ENCODE measurements at regions not wholly inside any gene's neighbourhood (a gene's known extent, or its start where the extent isn't known, plus 50 kb on each side); places are given as distances from the start of the nearest gene placed in this dataset.

DNA sequence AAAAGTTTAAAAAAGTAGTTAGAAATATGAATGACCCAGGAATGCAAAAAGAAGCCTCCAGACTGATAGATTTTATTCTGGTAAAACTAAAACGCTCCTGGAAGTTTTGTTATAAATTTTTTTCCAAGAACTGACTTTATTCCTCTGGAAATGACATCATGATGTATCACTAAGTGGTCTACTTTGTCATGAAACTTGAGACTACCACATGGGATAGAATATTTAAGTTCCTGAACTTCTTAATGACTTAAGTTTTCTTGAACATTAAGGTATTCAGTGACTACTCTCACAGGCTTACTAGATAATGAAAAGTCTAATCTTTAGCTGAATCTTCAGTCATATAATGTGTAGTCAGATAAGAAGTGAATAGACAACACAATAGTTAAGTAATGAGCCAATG, 842.2 kb downstream of the USP25 start:
- no peak for TF ChIP-seq CTCF (conservative IDR thresholded peaks at IDR 0.05)
- Mint-ChIP-seq H3K27ac (no peak overlapping the region), H3K9me3 (peaks cover 4% of the 10 kb centered on the region), H3K36me3 (peaks cover 13% of the 10 kb centered on the region), H3K4me1 (ENCODE audit: unreplicated experiment) (peaks cover 33% of the 10 kb centered on the region), H3K27me3 (no peaks in the 10 kb centered on the region), H3K4me3 (no peak overlapping the region)
- DNase-seq (ENCODE audit: extremely low spot score, unreplicated experiment), result no peak

GRCh38 chr21:16573578-16573977, 843.8 kb downstream of the USP25 start:
- DNase-seq (ENCODE audit: extremely low spot score, unreplicated experiment), result no peak
- H3K4me3 Mint-ChIP-seq, result no peak overlapping the region
- peaks cover 13% of the 10 kb centered on the region for H3K36me3 Mint-ChIP-seq
- H3K9me3 Mint-ChIP-seq, result peaks cover 4% of the 10 kb centered on the region
- peaks cover 29% of the 10 kb centered on the region for H3K4me1 Mint-ChIP-seq (ENCODE audit: unreplicated experiment)
- TF ChIP-seq CTCF (conservative IDR thresholded peaks at IDR 0.05), result no peak
- no peaks in the 10 kb centered on the region for H3K27me3 Mint-ChIP-seq
- no peak overlapping the region for H3K27ac Mint-ChIP-seq

- no peak for TF ChIP-seq CTCF (conservative IDR thresholded peaks at IDR 0.05)
- H3K4me3 Mint-ChIP-seq, result no peak overlapping the region
- no peak for DNase-seq (ENCODE audit: extremely low spot score, unreplicated experiment)
- peaks cover 4% of the 10 kb centered on the region for H3K9me3 Mint-ChIP-seq
- no peaks in the 10 kb centered on the region for H3K27me3 Mint-ChIP-seq
- peaks cover 35% of the 10 kb centered on the region for H3K4me1 Mint-ChIP-seq (ENCODE audit: unreplicated experiment)
- no peak overlapping the region for H3K27ac Mint-ChIP-seq
- peaks cover 11% of the 10 kb centered on the region for H3K36me3 Mint-ChIP-seq
These were observed 848.2 kb downstream of the USP25 start for GRCh38 chr21:16577975-16578374.

- TF ChIP-seq CTCF (conservative IDR thresholded peaks at IDR 0.05), result no peak
- H3K27me3 Mint-ChIP-seq, result no peaks in the 10 kb centered on the region
- no peak overlapping the region for H3K4me3 Mint-ChIP-seq
- no peak for DNase-seq (ENCODE audit: extremely low spot score, unreplicated experiment)
- H3K4me1 Mint-ChIP-seq (ENCODE audit: unreplicated experiment), result peaks cover 33% of the 10 kb centered on the region
- H3K36me3 Mint-ChIP-seq, result peaks cover 10% of the 10 kb centered on the region
- peaks cover 8% of the 10 kb centered on the region for H3K9me3 Mint-ChIP-seq
- H3K27ac Mint-ChIP-seq, result peak overlapping the region; percentile 73
These were observed 849.1 kb downstream of the USP25 start for GRCh38 chr21:16578912-16579311.

DNA sequence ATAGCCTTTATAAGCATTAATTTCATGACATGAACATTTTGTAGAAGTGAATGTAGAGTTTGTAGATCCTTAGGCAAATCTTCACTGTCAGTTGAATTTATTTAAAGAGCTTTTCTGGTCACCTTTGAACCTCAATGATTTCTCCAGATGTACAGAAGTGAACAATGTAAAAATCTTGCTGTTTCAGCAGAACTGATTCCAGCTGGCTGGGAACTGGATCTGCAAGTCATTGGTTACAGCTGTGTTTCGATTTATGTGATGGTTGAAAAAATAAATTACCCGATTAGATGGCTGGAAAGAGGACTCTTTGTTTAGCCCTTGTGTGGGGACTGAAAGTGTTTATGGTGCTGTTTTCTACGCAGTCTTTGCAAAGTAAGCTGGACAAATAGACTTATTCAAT, 849.8 kb downstream of the USP25 start:
- peaks cover 10% of the 10 kb centered on the region for H3K36me3 Mint-ChIP-seq
- peaks cover 33% of the 10 kb centered on the region for H3K4me1 Mint-ChIP-seq (ENCODE audit: unreplicated experiment)
- TF ChIP-seq CTCF (conservative IDR thresholded peaks at IDR 0.05), result no peak
- H3K9me3 Mint-ChIP-seq, result peaks cover 8% of the 10 kb centered on the region
- H3K4me3 Mint-ChIP-seq, result peak overlapping the region; percentile 77
- H3K27me3 Mint-ChIP-seq, result no peaks in the 10 kb centered on the region
- no peak for DNase-seq (ENCODE audit: extremely low spot score, unreplicated experiment)
- peak overlapping the region; percentile 86 for H3K27ac Mint-ChIP-seq

DNA sequence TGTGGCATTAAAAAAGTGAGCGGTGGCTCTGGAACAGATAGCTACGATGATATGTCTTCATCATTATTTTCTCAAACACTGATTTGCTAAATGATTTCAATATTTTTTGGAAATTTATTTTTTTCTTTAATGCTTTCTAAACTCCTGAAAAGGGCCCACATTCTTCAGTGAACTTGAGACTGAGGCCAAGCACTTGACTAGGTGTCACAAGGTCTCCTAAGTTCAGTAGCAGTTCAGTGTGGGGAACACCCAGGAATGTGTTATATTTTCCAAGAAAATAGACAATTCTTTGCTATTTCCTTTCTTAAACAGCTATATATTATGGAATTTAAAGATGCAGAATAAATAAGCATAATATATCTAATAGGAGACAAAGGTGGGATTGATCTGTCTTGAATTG, 850.9 kb downstream of the USP25 start:
- DNase-seq (ENCODE audit: extremely low spot score, unreplicated experiment), result no peak
- peaks cover 4% of the 10 kb centered on the region for H3K9me3 Mint-ChIP-seq
- H3K4me1 Mint-ChIP-seq (ENCODE audit: unreplicated experiment), result peaks cover 33% of the 10 kb centered on the region
- no peak for TF ChIP-seq CTCF (conservative IDR thresholded peaks at IDR 0.05)
- H3K27me3 Mint-ChIP-seq, result no peaks in the 10 kb centered on the region
- no peak overlapping the region for H3K4me3 Mint-ChIP-seq
- peaks cover 7% of the 10 kb centered on the region for H3K36me3 Mint-ChIP-seq
- no peak overlapping the region for H3K27ac Mint-ChIP-seq

All from type B pancreatic cell (in vitro differentiated cells).